B cell (primary cell): ENCODE measurements at regions not wholly inside any gene's neighbourhood (a gene's known extent, or its start where the extent isn't known, plus 50 kb on each side); places are given as distances from the start of the nearest gene placed in this dataset.
"Not testable (repeated sequence)": the region's sequence is repeated elsewhere in the genome, so short reads cannot be mapped to it uniquely, and the experiment has no call there.

Source experiments
- CTCF ChIP-seq: fragments of 200-600 bp; IDR thresholded peaks from one replicate; pipeline ENCODE4 v1.8.0; 2022; ENCODE audit warnings: antibody characterized with exemption, mild to moderate bottlenecking
- EZH2 ChIP-seq: IDR thresholded peaks from 2 replicates; pipeline ENCODE4 v1.6.1; 2012; ENCODE audit warnings: borderline replicate concordance, low read depth, mild to moderate bottlenecking, moderate library complexity, low read length; ENCODE audit not compliant: insufficient read depth, poor library complexity, severe bottlenecking

- not testable (repeated sequence) for TF ChIP-seq CTCF, EZH2
These were observed 300.2 kb upstream of the TNC start for GRCh38 chr9:115418181-115418580.
